ENCODE measurements at regions not wholly inside any gene's neighbourhood (a gene's known extent, or its start where the extent isn't known, plus 50 kb on each side); places are given as distances from the start of the nearest gene placed in this dataset.

GRCh38 chr10:111234234-111234913, 157.5 kb downstream of the ADRA2A start:
- TF ChIP-seq, protein P1, sequence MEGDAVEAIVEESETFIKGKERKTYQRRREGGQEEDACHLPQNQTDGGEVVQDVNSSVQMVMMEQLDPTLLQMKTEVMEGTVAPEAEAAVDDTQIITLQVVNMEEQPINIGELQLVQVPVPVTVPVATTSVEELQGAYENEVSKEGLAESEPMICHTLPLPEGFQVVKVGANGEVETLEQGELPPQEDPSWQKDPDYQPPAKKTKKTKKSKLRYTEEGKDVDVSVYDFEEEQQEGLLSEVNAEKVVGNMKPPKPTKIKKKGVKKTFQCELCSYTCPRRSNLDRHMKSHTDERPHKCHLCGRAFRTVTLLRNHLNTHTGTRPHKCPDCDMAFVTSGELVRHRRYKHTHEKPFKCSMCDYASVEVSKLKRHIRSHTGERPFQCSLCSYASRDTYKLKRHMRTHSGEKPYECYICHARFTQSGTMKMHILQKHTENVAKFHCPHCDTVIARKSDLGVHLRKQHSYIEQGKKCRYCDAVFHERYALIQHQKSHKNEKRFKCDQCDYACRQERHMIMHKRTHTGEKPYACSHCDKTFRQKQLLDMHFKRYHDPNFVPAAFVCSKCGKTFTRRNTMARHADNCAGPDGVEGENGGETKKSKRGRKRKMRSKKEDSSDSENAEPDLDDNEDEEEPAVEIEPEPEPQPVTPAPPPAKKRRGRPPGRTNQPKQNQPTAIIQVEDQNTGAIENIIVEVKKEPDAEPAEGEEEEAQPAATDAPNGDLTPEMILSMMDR (IDR thresholded peaks at IDR 0.05): no peak
- no peak for TF ChIP-seq POLR2A (IDR thresholded peaks at IDR 0.05)
